Progenitor cell of endocrine pancreas (in vitro differentiated cells): ENCODE measurements at regions not wholly inside any gene's neighbourhood (a gene's known extent, or its start where the extent isn't known, plus 50 kb on each side); places are given as distances from the start of the nearest gene placed in this dataset.

Source experiments
- DNase-seq: peaks from one replicate; pipeline ENCODE4 v3.0.0; 2021; ENCODE audit warnings: low spot score; ENCODE audit not compliant: unreplicated experiment
- H3K27ac Mint-ChIP-seq: 2 replicates; pipeline ENCODE4 v1.8.0; 2021; ENCODE audit warnings: mild to moderate bottlenecking, moderate library complexity, mixed read lengths
- H3K27me3 Mint-ChIP-seq: 2 replicates; pipeline ENCODE4 v1.8.0; 2021; ENCODE audit warnings: mixed read lengths
- H3K36me3 Mint-ChIP-seq: 2 replicates; pipeline ENCODE4 v1.8.0; 2022; ENCODE audit warnings: mixed read lengths; ENCODE audit not compliant: insufficient read depth
- H3K4me1 Mint-ChIP-seq: 2 replicates; pipeline ENCODE4 v1.8.0; 2021; ENCODE audit warnings: low read depth, mixed read lengths
- H3K4me3 Mint-ChIP-seq: 2 replicates; pipeline ENCODE4 v1.8.0; 2021; ENCODE audit warnings: low read depth, mild to moderate bottlenecking, moderate library complexity, mixed read lengths
- H3K9me3 Mint-ChIP-seq: 2 replicates; pipeline ENCODE4 v1.8.0; 2021; ENCODE audit warnings: low read depth, mixed read lengths
- CTCF ChIP-seq: fragments of 200-600 bp; sonication (generic); IDR thresholded peaks from one replicate; pipeline ENCODE4 v1.5.0; 2021; ENCODE audit warnings: antibody characterized with exemption, mild to moderate bottlenecking; ENCODE audit not compliant: unreplicated experiment

DNA sequence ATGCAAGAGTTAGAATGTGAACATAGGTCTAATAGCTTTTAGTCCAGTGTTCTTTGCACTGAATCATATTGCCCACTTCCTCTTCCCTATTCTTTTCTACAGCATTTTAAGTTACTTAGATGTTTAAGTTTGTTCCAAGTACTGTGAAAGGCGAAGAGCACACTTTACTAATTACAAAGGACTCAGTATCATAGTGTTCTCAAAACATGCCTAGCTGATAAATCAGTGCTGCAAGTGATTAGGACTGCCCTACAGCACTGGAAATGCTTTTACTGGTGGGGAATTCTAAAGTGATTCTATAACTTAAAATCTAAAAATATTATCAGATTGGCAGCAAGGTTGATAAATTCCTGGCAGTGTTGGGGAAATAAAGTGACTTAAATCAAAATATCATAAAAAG, 177.9 kb upstream of the KCNN2 start:
- TF ChIP-seq CTCF, result no peak

GRCh38 chr5:114185274-114185673, 176.6 kb upstream of the KCNN2 start:
- DNase-seq, result no peak
- Mint-ChIP-seq H3K9me3 (peaks cover 6% of the 10 kb centered on the region), H3K27ac (no peak overlapping the region), H3K36me3 (no peaks in the 10 kb centered on the region), H3K4me3 (no peak overlapping the region), H3K4me1 (no peaks in the 10 kb centered on the region), H3K27me3 (no peaks in the 10 kb centered on the region)
- TF ChIP-seq CTCF, result no peak

More for the DNA sequence above, 177.9 kb upstream of the KCNN2 start:
- no peak for DNase-seq
- Mint-ChIP-seq H3K27me3 (no peaks in the 10 kb centered on the region), H3K4me3 (no peak overlapping the region), H3K27ac (no peak overlapping the region), H3K36me3 (no peaks in the 10 kb centered on the region), H3K4me1 (no peaks in the 10 kb centered on the region), H3K9me3 (peaks cover 6% of the 10 kb centered on the region)

DNA sequence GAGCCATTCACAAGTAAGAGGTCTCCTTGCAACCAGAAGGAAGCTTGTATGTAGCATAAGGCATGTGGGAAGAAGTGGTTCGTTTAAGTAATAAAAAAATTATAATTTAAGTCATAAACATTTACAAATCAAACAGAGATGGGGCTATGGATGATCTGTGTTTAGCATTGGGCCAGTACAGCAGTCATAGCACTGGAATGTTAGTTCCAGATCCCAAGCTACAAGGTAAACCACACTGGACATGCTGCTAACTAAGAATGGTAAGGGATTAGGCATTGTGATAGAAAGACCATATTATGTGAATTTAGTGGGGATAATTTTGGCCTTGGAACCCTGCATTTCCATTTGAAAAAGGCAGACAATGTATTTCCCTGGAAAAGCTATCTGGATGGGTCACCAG, 170.4 kb upstream of the KCNN2 start:
- no peaks in the 10 kb centered on the region for H3K4me1 Mint-ChIP-seq
- H3K9me3 Mint-ChIP-seq, result no peaks in the 10 kb centered on the region
- DNase-seq, result no peak
- TF ChIP-seq CTCF, result no peak
- H3K27me3 Mint-ChIP-seq, result no peaks in the 10 kb centered on the region
- no peak overlapping the region for H3K4me3 Mint-ChIP-seq
- H3K27ac Mint-ChIP-seq, result no peak overlapping the region
- H3K36me3 Mint-ChIP-seq, result no peaks in the 10 kb centered on the region

GRCh38 chr5:114192108-114192507, 169.8 kb upstream of the KCNN2 start:
- no peaks in the 10 kb centered on the region for H3K4me1 Mint-ChIP-seq
- no peaks in the 10 kb centered on the region for H3K27me3 Mint-ChIP-seq
- no peak for TF ChIP-seq CTCF
- no peaks in the 10 kb centered on the region for H3K9me3 Mint-ChIP-seq
- H3K27ac Mint-ChIP-seq, result no peak overlapping the region
- H3K4me3 Mint-ChIP-seq, result no peak overlapping the region
- no peak for DNase-seq
- no peaks in the 10 kb centered on the region for H3K36me3 Mint-ChIP-seq

GRCh38 chr5:114201332-114201731, 160.5 kb upstream of the KCNN2 start:
- Mint-ChIP-seq H3K27ac (no peak overlapping the region), H3K4me1 (peaks cover 2% of the 10 kb centered on the region), H3K36me3 (no peaks in the 10 kb centered on the region), H3K4me3 (no peak overlapping the region), H3K27me3 (no peaks in the 10 kb centered on the region), H3K9me3 (peaks cover 4% of the 10 kb centered on the region)
- no peak for TF ChIP-seq CTCF
- DNase-seq, result no peak
